ENCODE measurements at regions not wholly inside any gene's neighbourhood (a gene's known extent, or its start where the extent isn't known, plus 50 kb on each side); places are given as distances from the start of the nearest gene placed in this dataset.

DNA sequence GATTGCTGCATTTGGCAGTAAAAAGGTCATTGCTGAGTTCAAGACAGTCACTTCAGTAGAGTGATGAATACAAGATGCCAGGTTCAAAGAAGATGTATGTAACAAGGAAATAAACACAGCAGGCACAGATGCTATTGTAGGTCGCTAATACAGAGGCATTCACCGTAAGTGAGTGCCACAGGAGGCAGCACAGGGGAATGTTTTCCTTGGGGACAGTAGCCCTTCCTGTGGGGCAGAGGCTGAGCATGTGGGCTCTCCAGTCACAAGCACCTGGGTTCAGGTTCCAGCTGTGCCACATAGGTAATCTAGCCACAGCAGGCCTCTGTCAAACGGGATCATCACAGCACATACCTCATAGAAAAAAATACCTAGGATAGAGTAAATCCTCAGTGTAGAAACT is 86.3 kb downstream of the RSL24D1 start:
- no peak overlapping the region for H3K4me3 ChIP-seq (ENCODE audit: insufficient read depth, low read depth, low read length)
- Mint-ChIP-seq H3K9me3 (ENCODE audit: unreplicated experiment) (peaks cover 2% of the 10 kb centered on the region), H3K4me3 (ENCODE audit: unreplicated experiment) (no peak overlapping the region), H3K27me3 (ENCODE audit: low read depth, unreplicated experiment) (no peaks in the 10 kb centered on the region), H3K36me3 (ENCODE audit: low read depth, unreplicated experiment) (no peaks in the 10 kb centered on the region), H3K4me1 (ENCODE audit: low read depth, unreplicated experiment) (no peaks in the 10 kb centered on the region), H3K27ac (ENCODE audit: unreplicated experiment) (no peak overlapping the region)
- no peaks in the 10 kb centered on the region for H3K36me3 ChIP-seq (ENCODE audit: insufficient read depth, low read length)
- H2AFZ ChIP-seq (ENCODE audit: low read depth, low read length), result no peak overlapping the region
- H3K9ac ChIP-seq (ENCODE audit: low read length), result no peak overlapping the region
- no peaks in the 10 kb centered on the region for H3K9me3 ChIP-seq (ENCODE audit: insufficient read depth, low read depth, low read length)
- no peak overlapping the region for H3K4me2 ChIP-seq (ENCODE audit: low read length)
- H3K27me3 ChIP-seq (ENCODE audit: insufficient read depth, low read length), result no peaks in the 10 kb centered on the region
- no peaks in the 10 kb centered on the region for H3K4me1 ChIP-seq (ENCODE audit: insufficient read depth, low read length)
- no peak for TF ChIP-seq EZH2 (IDR thresholded peaks at IDR 0.05; ENCODE audit: insufficient read depth, low read length)
- TF ChIP-seq, protein P1, sequence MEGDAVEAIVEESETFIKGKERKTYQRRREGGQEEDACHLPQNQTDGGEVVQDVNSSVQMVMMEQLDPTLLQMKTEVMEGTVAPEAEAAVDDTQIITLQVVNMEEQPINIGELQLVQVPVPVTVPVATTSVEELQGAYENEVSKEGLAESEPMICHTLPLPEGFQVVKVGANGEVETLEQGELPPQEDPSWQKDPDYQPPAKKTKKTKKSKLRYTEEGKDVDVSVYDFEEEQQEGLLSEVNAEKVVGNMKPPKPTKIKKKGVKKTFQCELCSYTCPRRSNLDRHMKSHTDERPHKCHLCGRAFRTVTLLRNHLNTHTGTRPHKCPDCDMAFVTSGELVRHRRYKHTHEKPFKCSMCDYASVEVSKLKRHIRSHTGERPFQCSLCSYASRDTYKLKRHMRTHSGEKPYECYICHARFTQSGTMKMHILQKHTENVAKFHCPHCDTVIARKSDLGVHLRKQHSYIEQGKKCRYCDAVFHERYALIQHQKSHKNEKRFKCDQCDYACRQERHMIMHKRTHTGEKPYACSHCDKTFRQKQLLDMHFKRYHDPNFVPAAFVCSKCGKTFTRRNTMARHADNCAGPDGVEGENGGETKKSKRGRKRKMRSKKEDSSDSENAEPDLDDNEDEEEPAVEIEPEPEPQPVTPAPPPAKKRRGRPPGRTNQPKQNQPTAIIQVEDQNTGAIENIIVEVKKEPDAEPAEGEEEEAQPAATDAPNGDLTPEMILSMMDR (IDR thresholded peaks at IDR 0.05; ENCODE audit: insufficient read depth, low read depth, low read length), result no peak
- no peaks in the 10 kb centered on the region for H3K79me2 ChIP-seq (ENCODE audit: insufficient read depth, low read length)
- FAIRE-seq (no peak), DNase-seq (ENCODE audit: low read depth) (no peak)
- no peak overlapping the region for H3K27ac ChIP-seq (ENCODE audit: low read depth, low read length)
- H4K20me1 ChIP-seq (ENCODE audit: insufficient read depth, low read length), result no peaks in the 10 kb centered on the region

DNA sequence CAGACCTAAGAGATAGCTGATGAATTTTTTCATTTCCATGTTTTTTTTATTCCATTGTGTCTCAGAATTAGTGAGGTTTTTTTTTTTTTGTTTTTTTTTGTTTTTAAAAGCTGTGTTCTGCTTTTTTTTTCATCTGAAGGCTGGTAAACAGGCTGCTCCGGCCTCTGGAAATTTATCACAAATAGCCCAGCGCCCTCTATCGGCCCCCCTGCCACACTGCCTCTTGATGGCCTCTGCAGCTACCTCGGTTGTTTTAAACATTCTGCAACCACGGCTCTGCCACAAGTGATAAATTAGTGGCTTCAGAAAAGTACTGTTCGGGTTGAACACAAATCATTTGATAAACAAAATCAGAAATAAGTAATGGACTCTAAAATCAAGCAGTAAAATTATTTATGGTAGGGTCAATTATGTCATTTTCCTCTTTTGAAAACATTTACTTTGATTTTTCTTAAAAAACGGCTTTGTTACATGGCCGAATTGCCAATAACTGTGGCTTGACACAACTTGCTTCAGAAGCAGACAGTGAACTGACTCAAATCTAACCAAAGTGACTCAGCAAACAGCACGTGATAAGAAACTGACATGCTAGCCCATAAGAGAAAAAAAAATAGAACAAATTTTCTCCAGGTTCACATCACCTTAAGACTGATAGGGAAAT is 87.8 kb downstream of the RSL24D1 start:
- H3K4me1 Mint-ChIP-seq (ENCODE audit: low read depth, unreplicated experiment), result no peaks in the 10 kb centered on the region
- DNase-seq (ENCODE audit: low read depth), result no peak
- no peak overlapping the region for H3K4me2 ChIP-seq (ENCODE audit: low read length)
- no peaks in the 10 kb centered on the region for H3K36me3 Mint-ChIP-seq (ENCODE audit: low read depth, unreplicated experiment)
- H3K27ac ChIP-seq (ENCODE audit: low read depth, low read length), result no peak overlapping the region
- no peaks in the 10 kb centered on the region for H3K27me3 ChIP-seq (ENCODE audit: insufficient read depth, low read length)
- no peaks in the 10 kb centered on the region for H3K9me3 ChIP-seq (ENCODE audit: insufficient read depth, low read depth, low read length)
- FAIRE-seq, result no peak
- H3K9ac ChIP-seq (ENCODE audit: low read length), result no peak overlapping the region
- H2AFZ ChIP-seq (ENCODE audit: low read depth, low read length), result no peak overlapping the region
- no peaks in the 10 kb centered on the region for H3K27me3 Mint-ChIP-seq (ENCODE audit: low read depth, unreplicated experiment)
- H3K4me3 ChIP-seq (ENCODE audit: insufficient read depth, low read depth, low read length), result no peak overlapping the region
- peaks cover 2% of the 10 kb centered on the region for H3K9me3 Mint-ChIP-seq (ENCODE audit: unreplicated experiment)
- no peak overlapping the region for H3K27ac Mint-ChIP-seq (ENCODE audit: unreplicated experiment)
- no peaks in the 10 kb centered on the region for H3K36me3 ChIP-seq (ENCODE audit: insufficient read depth, low read length)
- H4K20me1 ChIP-seq (ENCODE audit: insufficient read depth, low read length), result no peaks in the 10 kb centered on the region
- H3K4me1 ChIP-seq (ENCODE audit: insufficient read depth, low read length), result no peaks in the 10 kb centered on the region
- no peak overlapping the region for H3K4me3 Mint-ChIP-seq (ENCODE audit: unreplicated experiment)
- H3K79me2 ChIP-seq (ENCODE audit: insufficient read depth, low read length), result no peaks in the 10 kb centered on the region
- TF ChIP-seq EZH2 (IDR thresholded peaks at IDR 0.05; ENCODE audit: insufficient read depth, low read length), result no peak
- TF ChIP-seq, protein P1 (IDR thresholded peaks at IDR 0.05; ENCODE audit: insufficient read depth, low read depth, low read length), result peak; percentile 63

DNA sequence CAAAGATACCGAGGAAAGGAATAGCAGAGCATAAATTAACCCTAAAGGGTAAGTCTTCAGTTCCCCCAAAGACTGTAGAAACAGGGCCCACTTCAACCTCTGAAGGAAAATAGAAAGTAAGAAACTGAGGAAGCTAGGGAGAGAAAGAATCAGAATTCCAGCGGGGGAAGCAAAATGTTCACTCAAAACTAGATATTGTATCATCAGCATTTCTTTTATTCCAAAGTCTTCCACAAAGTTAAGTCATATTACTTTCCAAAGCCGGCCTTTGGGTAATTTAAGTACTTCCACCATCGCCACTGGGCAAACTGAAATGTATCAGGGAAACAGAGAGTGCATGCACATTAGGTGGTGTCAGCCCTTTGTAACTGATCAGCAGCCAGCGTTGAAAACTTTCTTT is 88.3 kb downstream of the RSL24D1 start:
- no peak overlapping the region for H3K4me3 ChIP-seq (ENCODE audit: insufficient read depth, low read depth, low read length)
- no peaks in the 10 kb centered on the region for H3K27me3 ChIP-seq (ENCODE audit: insufficient read depth, low read length)
- no peak overlapping the region for H2AFZ ChIP-seq (ENCODE audit: low read depth, low read length)
- Mint-ChIP-seq H3K4me1 (ENCODE audit: low read depth, unreplicated experiment) (no peaks in the 10 kb centered on the region), H3K36me3 (ENCODE audit: low read depth, unreplicated experiment) (no peaks in the 10 kb centered on the region), H3K27ac (ENCODE audit: unreplicated experiment) (no peak overlapping the region), H3K27me3 (ENCODE audit: low read depth, unreplicated experiment) (peaks cover 4% of the 10 kb centered on the region), H3K4me3 (ENCODE audit: unreplicated experiment) (no peak overlapping the region), H3K9me3 (ENCODE audit: unreplicated experiment) (peaks cover 2% of the 10 kb centered on the region)
- H3K4me2 ChIP-seq (ENCODE audit: low read length), result no peak overlapping the region
- no peaks in the 10 kb centered on the region for H4K20me1 ChIP-seq (ENCODE audit: insufficient read depth, low read length)
- no peaks in the 10 kb centered on the region for H3K36me3 ChIP-seq (ENCODE audit: insufficient read depth, low read length)
- no peaks in the 10 kb centered on the region for H3K4me1 ChIP-seq (ENCODE audit: insufficient read depth, low read length)
- H3K9ac ChIP-seq (ENCODE audit: low read length), result no peak overlapping the region
- DNase-seq (ENCODE audit: low read depth), result no peak
- no peaks in the 10 kb centered on the region for H3K79me2 ChIP-seq (ENCODE audit: insufficient read depth, low read length)
- H3K27ac ChIP-seq (ENCODE audit: low read depth, low read length), result no peak overlapping the region
- TF ChIP-seq, protein P1 (IDR thresholded peaks at IDR 0.05; ENCODE audit: insufficient read depth, low read depth, low read length), result no peak
- TF ChIP-seq EZH2 (IDR thresholded peaks at IDR 0.05; ENCODE audit: insufficient read depth, low read length), result no peak
- FAIRE-seq, result no peak
- H3K9me3 ChIP-seq (ENCODE audit: insufficient read depth, low read depth, low read length), result no peaks in the 10 kb centered on the region
